ENCODE measurements at regions not wholly inside any gene's neighbourhood (a gene's known extent, or its start where the extent isn't known, plus 50 kb on each side); places are given as distances from the start of the nearest gene placed in this dataset.

DNA sequence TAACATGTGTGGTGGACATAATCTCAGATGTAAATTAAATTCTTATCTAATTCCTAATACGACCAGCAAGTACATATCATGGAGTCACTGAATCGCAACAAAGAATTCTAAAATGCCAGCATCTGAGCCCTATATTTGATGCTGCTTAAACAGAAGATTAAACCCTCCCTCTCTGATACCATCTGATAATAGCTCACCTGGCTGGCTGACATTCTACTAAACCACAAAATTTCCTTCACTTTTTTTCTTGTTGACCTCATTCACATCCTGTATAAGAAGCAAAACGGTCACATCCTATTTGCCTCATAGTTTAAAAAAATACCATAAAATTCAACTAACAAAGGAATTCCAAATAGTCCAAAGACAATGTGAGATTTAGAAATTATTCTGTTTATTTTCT, 371.6 kb upstream of the SLC8A1 start:
- Histone ChIP-seq H3K27me3 (ENCODE audit: control insufficient read depth, insufficient read depth, low read length) (no peaks in the 10 kb centered on the region), H3K9me3 (replicated peaks; ENCODE audit: control insufficient read depth, low read depth, low read length) (no peaks in the 10 kb centered on the region), H3K36me3 (ENCODE audit: control insufficient read depth, insufficient read depth, low read length) (no peaks in the 10 kb centered on the region), H3K27ac (ENCODE audit: low read length) (no peak overlapping the region), H3K4me3 (ENCODE audit: low read length) (no peak overlapping the region), H3K4me1 (ENCODE audit: control insufficient read depth, insufficient read depth, low read length) (no peaks in the 10 kb centered on the region)
- DNase-seq = no peak
- 100% methylated on average over 1 of the region's 3 CpGs for WGBS (ENCODE audit: insufficient coverage)

DNA sequence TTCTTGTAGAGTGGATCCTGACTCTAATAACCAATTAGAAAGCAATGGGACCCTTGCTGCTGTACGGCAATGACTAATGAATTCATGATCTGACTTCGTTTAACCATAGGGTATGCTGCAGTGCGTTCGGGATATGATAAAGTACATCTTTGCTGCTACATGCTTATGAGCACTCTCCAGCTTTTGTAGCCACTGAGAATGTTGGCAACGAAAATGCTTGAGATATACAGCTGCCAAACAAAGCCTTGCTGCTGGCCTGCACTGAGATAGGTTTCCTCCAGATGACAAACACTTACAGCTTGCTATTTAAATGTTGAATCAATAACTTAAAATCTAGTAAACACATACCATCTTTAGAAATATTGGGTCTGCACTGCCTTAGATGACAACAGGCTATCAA, 372.4 kb upstream of the SLC8A1 start:
- Histone ChIP-seq H3K27ac (ENCODE audit: low read length) (no peak overlapping the region), H3K27me3 (ENCODE audit: control insufficient read depth, insufficient read depth, low read length) (no peaks in the 10 kb centered on the region), H3K36me3 (ENCODE audit: control insufficient read depth, insufficient read depth, low read length) (no peaks in the 10 kb centered on the region), H3K4me3 (ENCODE audit: low read length) (no peak overlapping the region), H3K9me3 (replicated peaks; ENCODE audit: control insufficient read depth, low read depth, low read length) (no peaks in the 10 kb centered on the region), H3K4me1 (ENCODE audit: control insufficient read depth, insufficient read depth, low read length) (no peaks in the 10 kb centered on the region)
- DNase-seq = peak; percentile 55
- WGBS (ENCODE audit: insufficient coverage) = 68% methylated on average over 5 of the region's 5 CpGs

DNA sequence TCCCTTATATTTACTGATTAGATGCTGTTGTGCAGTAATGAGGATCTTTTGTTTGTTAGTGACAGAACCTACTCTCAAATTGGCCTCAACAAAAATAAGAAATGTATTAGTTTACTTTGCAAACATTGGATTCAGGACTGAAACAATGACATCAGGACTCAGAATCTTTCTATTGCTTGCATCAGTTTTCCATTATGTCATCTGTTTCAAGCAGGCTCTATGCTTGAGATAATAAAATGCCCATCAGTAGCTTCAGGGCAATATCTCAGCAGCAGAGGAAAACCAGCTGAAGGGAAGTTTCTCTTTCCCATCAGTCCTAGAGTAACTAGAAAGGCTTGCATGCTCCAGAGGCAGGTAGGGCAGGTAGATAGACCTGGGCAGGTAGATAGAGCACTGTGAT, 375.5 kb upstream of the SLC8A1 start:
- H3K4me1 ChIP-seq (ENCODE audit: control insufficient read depth, insufficient read depth, low read length) = no peaks in the 10 kb centered on the region
- H3K27me3 ChIP-seq (ENCODE audit: control insufficient read depth, insufficient read depth, low read length) = no peaks in the 10 kb centered on the region
- no peak overlapping the region for H3K4me3 ChIP-seq (ENCODE audit: low read length)
- H3K9me3 ChIP-seq (replicated peaks; ENCODE audit: control insufficient read depth, low read depth, low read length) = no peaks in the 10 kb centered on the region
- H3K36me3 ChIP-seq (ENCODE audit: control insufficient read depth, insufficient read depth, low read length) = no peaks in the 10 kb centered on the region
- no peak overlapping the region for H3K27ac ChIP-seq (ENCODE audit: low read length)
- no peak for DNase-seq

DNA sequence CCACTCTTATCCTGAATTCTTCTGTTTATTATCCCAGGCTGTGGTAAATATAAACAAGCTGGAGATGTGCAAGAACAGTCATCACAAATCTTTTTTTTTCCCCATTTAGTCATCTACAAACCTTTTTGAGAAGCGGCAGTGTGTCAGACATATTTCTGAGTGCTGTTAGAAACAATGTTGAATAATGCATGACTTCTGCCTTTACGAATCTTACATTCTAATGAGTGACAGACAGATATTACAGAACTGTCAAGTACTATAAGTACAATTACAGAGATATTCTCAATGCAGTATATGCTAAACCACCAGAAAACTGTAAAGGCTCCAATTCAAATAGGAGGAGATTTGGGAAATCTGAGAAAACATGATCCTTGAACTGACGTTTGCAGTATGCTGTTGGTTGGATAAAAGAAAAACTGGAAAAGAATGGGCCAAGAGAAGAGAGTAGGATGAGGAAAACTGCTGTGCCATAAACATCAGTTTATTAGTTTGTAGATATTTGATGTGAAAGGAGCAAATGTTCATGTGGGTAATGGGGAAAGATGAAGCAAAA, 379.5 kb upstream of the SLC8A1 start:
- Histone ChIP-seq H3K4me1 (ENCODE audit: control insufficient read depth, insufficient read depth, low read length) (no peaks in the 10 kb centered on the region), H3K27ac (ENCODE audit: low read length) (no peak overlapping the region), H3K9me3 (replicated peaks; ENCODE audit: control insufficient read depth, low read depth, low read length) (no peaks in the 10 kb centered on the region), H3K27me3 (ENCODE audit: control insufficient read depth, insufficient read depth, low read length) (no peaks in the 10 kb centered on the region), H3K36me3 (ENCODE audit: control insufficient read depth, insufficient read depth, low read length) (no peaks in the 10 kb centered on the region), H3K4me3 (ENCODE audit: low read length) (no peak overlapping the region)
- WGBS (ENCODE audit: insufficient coverage) = 75% methylated on average over 1 of the region's 3 CpGs
- DNase-seq = no peak

DNA sequence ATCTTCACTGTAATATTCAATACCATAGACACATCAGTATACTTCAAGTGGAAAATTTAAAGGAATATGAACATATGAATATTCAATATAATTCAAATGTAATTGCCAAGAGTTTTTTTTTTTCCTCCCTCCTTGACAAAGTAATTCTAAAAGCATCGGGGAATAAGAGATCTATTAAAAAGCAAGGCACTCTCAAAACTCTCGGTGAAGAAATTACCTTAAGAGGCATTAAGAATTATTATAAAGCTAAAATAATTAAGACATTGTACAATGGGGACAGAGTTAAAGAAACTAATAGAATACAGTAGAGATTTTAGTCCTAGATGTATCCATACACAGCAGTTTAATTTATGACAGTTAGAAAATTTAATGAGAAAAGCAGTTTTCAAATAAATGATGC, 390.0 kb upstream of the SLC8A1 start:
- peak; percentile 12 for DNase-seq
- no peaks in the 10 kb centered on the region for H3K27me3 ChIP-seq (ENCODE audit: control insufficient read depth, insufficient read depth, low read length)
- no peak overlapping the region for H3K4me3 ChIP-seq (ENCODE audit: low read length)
- H3K4me1 ChIP-seq (ENCODE audit: control insufficient read depth, insufficient read depth, low read length) = no peaks in the 10 kb centered on the region
- WGBS (ENCODE audit: insufficient coverage) = no CpG with 5 or more reads among the region's 2 CpGs
- no peaks in the 10 kb centered on the region for H3K9me3 ChIP-seq (replicated peaks; ENCODE audit: control insufficient read depth, low read depth, low read length)
- H3K36me3 ChIP-seq (ENCODE audit: control insufficient read depth, insufficient read depth, low read length) = no peaks in the 10 kb centered on the region
- no peak overlapping the region for H3K27ac ChIP-seq (ENCODE audit: low read length)

DNA sequence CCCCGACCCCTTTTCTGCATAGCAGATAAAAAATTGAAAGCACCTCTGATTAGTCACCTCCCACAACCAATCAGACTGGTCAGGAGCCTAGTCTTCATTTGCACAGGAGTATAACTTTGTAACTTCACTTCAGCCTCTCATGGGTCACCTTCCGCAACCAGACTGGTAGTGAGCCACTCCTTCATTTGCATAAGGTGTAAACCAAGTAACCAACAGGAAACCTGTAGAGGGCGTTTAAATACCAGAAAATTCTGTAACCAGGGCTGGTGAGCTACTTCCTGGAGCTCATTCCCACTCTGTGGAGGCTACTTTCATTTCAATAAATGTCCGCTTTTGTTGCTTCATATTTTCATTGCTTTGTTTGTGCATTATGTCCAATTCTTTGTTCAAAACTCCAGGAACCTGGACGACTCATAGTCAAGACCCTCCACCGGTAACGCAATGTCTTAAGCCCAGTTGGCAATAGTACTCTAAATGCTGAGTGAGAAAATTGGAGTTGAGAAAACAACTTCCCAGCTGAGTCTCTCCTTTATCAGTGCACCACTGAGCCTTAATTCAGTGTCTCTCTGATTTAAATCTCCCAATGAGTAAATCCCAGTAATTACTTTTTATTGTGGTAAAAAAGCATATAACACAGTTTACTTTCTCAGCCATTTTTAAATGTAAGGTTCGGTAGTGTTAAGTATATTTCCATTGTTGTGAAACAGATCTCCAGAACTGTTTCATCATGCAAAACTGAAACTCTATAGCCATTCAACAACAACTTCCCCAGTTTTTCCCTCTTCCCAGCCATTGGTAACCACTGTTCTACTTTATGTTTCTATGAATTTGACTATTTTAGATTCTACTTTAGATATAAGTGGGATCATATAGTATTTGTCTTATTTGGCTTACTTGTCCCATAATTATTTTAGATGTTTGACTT, 392.7 kb upstream of the SLC8A1 start:
- H3K4me3 ChIP-seq (ENCODE audit: low read length) = no peak overlapping the region
- DNase-seq = no peak
- no peak overlapping the region for H3K27ac ChIP-seq (ENCODE audit: low read length)
- H3K9me3 ChIP-seq (replicated peaks; ENCODE audit: control insufficient read depth, low read depth, low read length) = no peaks in the 10 kb centered on the region
- 85% methylated on average over 1 of the region's 8 CpGs for WGBS (ENCODE audit: insufficient coverage)
- no peaks in the 10 kb centered on the region for H3K4me1 ChIP-seq (ENCODE audit: control insufficient read depth, insufficient read depth, low read length)
- no peaks in the 10 kb centered on the region for H3K27me3 ChIP-seq (ENCODE audit: control insufficient read depth, insufficient read depth, low read length)
- no peaks in the 10 kb centered on the region for H3K36me3 ChIP-seq (ENCODE audit: control insufficient read depth, insufficient read depth, low read length)

DNA sequence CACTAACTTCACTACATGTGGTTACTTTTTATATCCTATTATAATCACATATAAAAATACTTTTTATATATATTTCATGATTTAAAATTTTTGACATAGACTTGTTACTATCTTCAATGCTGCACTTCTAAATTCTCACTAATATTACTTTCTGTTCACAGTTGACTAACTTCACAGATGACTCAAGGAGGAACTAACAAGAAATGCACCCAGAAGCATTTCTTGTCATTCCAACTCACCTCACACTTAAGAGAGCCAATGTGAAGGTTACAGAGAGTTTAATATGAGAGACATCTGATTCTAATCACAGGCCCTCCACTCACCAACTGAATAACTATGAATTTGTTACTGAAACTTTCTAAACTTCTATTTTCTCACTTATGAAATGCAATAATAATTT, 399.8 kb upstream of the SLC8A1 start:
- DNase-seq = peak; percentile 40
- H3K27me3 ChIP-seq (ENCODE audit: control insufficient read depth, insufficient read depth, low read length) = no peaks in the 10 kb centered on the region
- H3K27ac ChIP-seq (ENCODE audit: low read length) = no peak overlapping the region
- H3K9me3 ChIP-seq (replicated peaks; ENCODE audit: control insufficient read depth, low read depth, low read length) = no peaks in the 10 kb centered on the region
- no peaks in the 10 kb centered on the region for H3K36me3 ChIP-seq (ENCODE audit: control insufficient read depth, insufficient read depth, low read length)
- no peaks in the 10 kb centered on the region for H3K4me1 ChIP-seq (ENCODE audit: control insufficient read depth, insufficient read depth, low read length)
- H3K4me3 ChIP-seq (ENCODE audit: low read length) = no peak overlapping the region

DNA sequence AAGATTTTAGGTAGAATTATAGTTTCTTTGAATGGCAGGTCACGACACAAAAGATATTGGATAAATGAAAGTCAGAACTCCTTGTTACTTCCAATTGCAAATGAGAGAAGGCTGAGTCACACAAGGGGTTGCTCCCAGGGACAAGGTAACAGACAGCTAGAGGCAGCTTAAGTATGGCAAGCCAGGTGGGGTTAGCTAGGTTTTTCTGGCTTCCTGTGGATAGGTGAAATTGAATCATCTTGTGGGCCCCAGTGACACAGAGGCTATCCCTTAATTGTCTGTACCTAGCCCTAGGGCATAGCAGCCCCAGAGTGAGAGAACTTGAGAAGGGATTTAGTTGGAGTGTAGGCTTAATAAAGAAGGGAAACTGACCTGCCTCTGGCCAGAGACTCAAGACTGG, 407.7 kb upstream of the SLC8A1 start:
- Histone ChIP-seq H3K4me1 (ENCODE audit: control insufficient read depth, insufficient read depth, low read length) (no peaks in the 10 kb centered on the region), H3K27me3 (ENCODE audit: control insufficient read depth, insufficient read depth, low read length) (no peaks in the 10 kb centered on the region), H3K36me3 (ENCODE audit: control insufficient read depth, insufficient read depth, low read length) (no peaks in the 10 kb centered on the region), H3K4me3 (ENCODE audit: low read length) (no peak overlapping the region), H3K27ac (ENCODE audit: low read length) (no peak overlapping the region), H3K9me3 (replicated peaks; ENCODE audit: control insufficient read depth, low read depth, low read length) (no peaks in the 10 kb centered on the region)
- no CpG with 5 or more reads among the region's 1 CpG for WGBS (ENCODE audit: insufficient coverage)
- DNase-seq = no peak

DNA sequence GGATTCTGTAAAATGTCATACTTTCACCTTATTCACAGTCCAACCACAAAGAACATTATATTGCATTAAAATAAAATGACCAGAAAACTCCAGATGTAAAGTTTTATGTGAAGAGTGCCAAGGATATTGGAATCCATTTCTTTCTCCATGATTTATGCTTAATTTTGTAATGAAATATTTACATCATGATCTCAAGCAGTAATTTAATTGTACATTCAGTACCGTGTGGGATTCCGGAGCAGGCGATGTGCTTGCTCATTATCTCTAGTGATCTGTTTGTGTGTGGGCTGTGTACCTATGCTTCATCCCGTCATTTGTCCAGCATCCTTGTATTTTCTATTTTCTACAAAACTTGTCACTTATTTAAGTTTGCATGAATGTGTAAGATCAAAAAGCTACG, 415.9 kb upstream of the SLC8A1 start:
- no peak for DNase-seq
- H3K9me3 ChIP-seq (replicated peaks; ENCODE audit: control insufficient read depth, low read depth, low read length) = no peaks in the 10 kb centered on the region
- no peaks in the 10 kb centered on the region for H3K36me3 ChIP-seq (ENCODE audit: control insufficient read depth, insufficient read depth, low read length)
- no peaks in the 10 kb centered on the region for H3K27me3 ChIP-seq (ENCODE audit: control insufficient read depth, insufficient read depth, low read length)
- no peak overlapping the region for H3K4me3 ChIP-seq (ENCODE audit: low read length)
- no CpG with 5 or more reads among the region's 5 CpGs for WGBS (ENCODE audit: insufficient coverage)
- H3K4me1 ChIP-seq (ENCODE audit: control insufficient read depth, insufficient read depth, low read length) = no peaks in the 10 kb centered on the region
- no peak overlapping the region for H3K27ac ChIP-seq (ENCODE audit: low read length)

DNA sequence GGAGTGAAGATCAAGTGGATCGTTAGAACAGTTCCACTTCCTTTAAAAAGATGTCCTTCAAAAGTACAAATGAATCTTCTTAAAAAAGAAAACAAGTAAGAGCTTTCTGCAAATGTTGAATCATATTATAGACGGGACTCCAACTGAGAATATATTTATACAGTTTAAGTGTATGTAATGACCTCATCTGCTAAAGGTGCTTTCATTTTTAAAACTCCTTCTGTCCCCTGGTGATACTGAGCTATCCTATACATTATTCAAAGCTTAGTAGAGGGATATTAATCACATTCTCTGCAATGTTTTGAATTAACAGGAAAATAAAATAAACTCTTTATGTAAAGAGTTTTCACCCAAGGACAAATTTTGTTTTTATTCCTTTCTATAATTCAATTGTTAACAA, 420.7 kb upstream of the SLC8A1 start:
- no CpG with 5 or more reads among the region's 2 CpGs for WGBS (ENCODE audit: insufficient coverage)
- no peaks in the 10 kb centered on the region for H3K9me3 ChIP-seq (replicated peaks; ENCODE audit: control insufficient read depth, low read depth, low read length)
- H3K27ac ChIP-seq (ENCODE audit: low read length) = no peak overlapping the region
- no peaks in the 10 kb centered on the region for H3K27me3 ChIP-seq (ENCODE audit: control insufficient read depth, insufficient read depth, low read length)
- H3K36me3 ChIP-seq (ENCODE audit: control insufficient read depth, insufficient read depth, low read length) = no peaks in the 10 kb centered on the region
- no peak overlapping the region for H3K4me3 ChIP-seq (ENCODE audit: low read length)
- no peaks in the 10 kb centered on the region for H3K4me1 ChIP-seq (ENCODE audit: control insufficient read depth, insufficient read depth, low read length)
- DNase-seq = no peak

Data from muscle of leg (tissue), 3 donors.